NOMO-1 treated with DMSO at 0.1 percent for 48 hours (cell line): ENCODE measurements at regions not wholly inside any gene's neighbourhood (a gene's known extent, or its start where the extent isn't known, plus 50 kb on each side); places are given as distances from the start of the nearest gene placed in this dataset.

Experiments
- DNase-seq: peaks from one replicate; lab custom pipeline; 2025; ENCODE audit not compliant: unreplicated experiment; lab: John Stamatoyannopoulos, UW

GRCh38 chr2:217451666-217452065 lies 551.1 kb downstream of the TNS1 start:
- DNase-seq = no peak

GRCh38 chr2:217449444-217449843 lies 553.4 kb downstream of the TNS1 start:
- no peak for DNase-seq

- no peak for DNase-seq
Measured at GRCh38 chr2:217448860-217449259, 553.9 kb downstream of the TNS1 start.

- no peak for DNase-seq
Measured at GRCh38 chr2:217445723-217446122, 557.1 kb downstream of the TNS1 start.

- no peak for DNase-seq
Measured at GRCh38 chr2:217444932-217445331, 557.9 kb downstream of the TNS1 start.

- DNase-seq = no peak
Measured at GRCh38 chr2:217444509-217444908, 558.3 kb downstream of the TNS1 start.

- DNase-seq = no peak
Measured at GRCh38 chr2:217443601-217444000, 559.2 kb downstream of the TNS1 start.

- DNase-seq = no peak
Measured at GRCh38 chr2:217440000-217440399, 562.8 kb downstream of the TNS1 start.

- peak; percentile 66 for DNase-seq
Measured at GRCh38 chr2:217438821-217439220, 564.0 kb downstream of the TNS1 start.

GRCh38 chr2:217438136-217438535 lies 564.7 kb downstream of the TNS1 start:
- no peak for DNase-seq

GRCh38 chr2:217437290-217437870 lies 565.4 kb downstream of the TNS1 start:
- DNase-seq = no peak

- DNase-seq = no peak
Measured at GRCh38 chr2:217436386-217436785, 566.4 kb downstream of the TNS1 start.

GRCh38 chr2:217434180-217434975 lies 568.4 kb downstream of the TNS1 start:
- peak; percentile 38 for DNase-seq

GRCh38 chr2:217433522-217433921 lies 569.3 kb downstream of the TNS1 start:
- DNase-seq = no peak

GRCh38 chr2:217431577-217432269 lies 571.1 kb downstream of the TNS1 start:
- DNase-seq = no peak

- DNase-seq = peak; percentile 31
Measured at GRCh38 chr2:217430916-217431576, 571.2 kb upstream of the TNP1 start.

GRCh38 chr2:217429981-217430500 lies 570.2 kb upstream of the TNP1 start:
- no peak for DNase-seq

GRCh38 chr2:217421834-217422233 lies 562.0 kb upstream of the TNP1 start:
- no peak for DNase-seq

GRCh38 chr2:217420854-217421253 lies 561.0 kb upstream of the TNP1 start:
- no peak for DNase-seq

- no peak for DNase-seq
Measured at GRCh38 chr2:217419055-217419671, 559.3 kb upstream of the TNP1 start.

- DNase-seq = no peak
Measured at GRCh38 chr2:217418544-217418943, 558.7 kb upstream of the TNP1 start.
